KOPT-K1 (cell line): ENCODE measurements at regions not wholly inside any gene's neighbourhood (a gene's known extent, or its start where the extent isn't known, plus 50 kb on each side); places are given as distances from the start of the nearest gene placed in this dataset.
"Not testable (repeated sequence)": the region's sequence is repeated elsewhere in the genome, so short reads cannot be mapped to it uniquely, and the experiment has no call there.

Experiments
- H3K27ac ChIP-seq: fragments of 200-600 bp; sonication (generic); 2 replicates; pipeline ENCODE4 v1.5.1; 2016; ENCODE audit warnings: antibody characterized with exemption, mild to moderate bottlenecking, low read depth, low read length; ENCODE audit not compliant: poor library complexity, severe bottlenecking
- H3K36me3 ChIP-seq: fragments of 200-600 bp; sonication (generic); 2 replicates; pipeline ENCODE4 v1.5.1; 2017; ENCODE audit warnings: antibody characterized with exemption, mild to moderate bottlenecking, low read length, moderate library complexity; ENCODE audit not compliant: insufficient read depth
- H3K9me3 ChIP-seq: fragments of 200-600 bp; sonication (generic); 2 replicates; pipeline ENCODE4 v1.5.1; 2017; ENCODE audit warnings: antibody characterized with exemption, low read length, mild to moderate bottlenecking; ENCODE audit not compliant: insufficient read depth, poor library complexity, severe bottlenecking

GRCh38 chr14:22265319-22266141 is 323.5 kb downstream of the DAD1 start:
- Histone ChIP-seq H3K9me3 (no peaks in the 10 kb centered on the region), H3K36me3 (no peaks in the 10 kb centered on the region), H3K27ac (no peak overlapping the region)

GRCh38 chr14:22264759-22265158 is 324.3 kb downstream of the DAD1 start:
- Histone ChIP-seq H3K36me3 (no peaks in the 10 kb centered on the region), H3K9me3 (no peaks in the 10 kb centered on the region), H3K27ac (no peak overlapping the region)

GRCh38 chr14:22263961-22264360 is 325.1 kb downstream of the DAD1 start:
- Histone ChIP-seq H3K36me3 (no peaks in the 10 kb centered on the region), H3K27ac (no peak overlapping the region), H3K9me3 (no peaks in the 10 kb centered on the region)

- Histone ChIP-seq H3K27ac (no peak overlapping the region), H3K9me3 (no peaks in the 10 kb centered on the region), H3K36me3 (no peaks in the 10 kb centered on the region)
These were observed 326.1 kb downstream of the DAD1 start for GRCh38 chr14:22262881-22263280.

- Histone ChIP-seq H3K27ac (no peak overlapping the region), H3K9me3 (no peaks in the 10 kb centered on the region), H3K36me3 (no peaks in the 10 kb centered on the region)
These were observed 333.7 kb downstream of the DAD1 start for GRCh38 chr14:22255017-22255950.

GRCh38 chr14:22252686-22253085 is 336.3 kb downstream of the DAD1 start:
- Histone ChIP-seq H3K36me3 (no peaks in the 10 kb centered on the region), H3K9me3 (no peaks in the 10 kb centered on the region), H3K27ac (no peak overlapping the region)

- Histone ChIP-seq H3K36me3 (no peaks in the 10 kb centered on the region), H3K27ac (no peak overlapping the region), H3K9me3 (no peaks in the 10 kb centered on the region)
These were observed 337.9 kb downstream of the DAD1 start for GRCh38 chr14:22251090-22251489.

GRCh38 chr14:22249770-22250169 is 339.3 kb downstream of the DAD1 start:
- Histone ChIP-seq H3K27ac (no peak overlapping the region), H3K9me3 (no peaks in the 10 kb centered on the region), H3K36me3 (no peaks in the 10 kb centered on the region)

GRCh38 chr14:22243971-22244581 is 344.9 kb downstream of the DAD1 start:
- H3K27ac ChIP-seq, result no peak overlapping the region
- H3K36me3 ChIP-seq, result no peaks in the 10 kb centered on the region
- no peaks in the 10 kb centered on the region for H3K9me3 ChIP-seq

- not testable (repeated sequence) for H3K9me3 ChIP-seq, H3K36me3 ChIP-seq
These were observed 350.7 kb downstream of the DAD1 start for GRCh38 chr14:22238320-22238719.

GRCh38 chr14:22233377-22233776 is 355.6 kb downstream of the DAD1 start:
- no peaks in the 10 kb centered on the region for H3K36me3 ChIP-seq

More at GRCh38 chr14:22238320-22238719, 350.7 kb downstream of the DAD1 start:
- not testable (repeated sequence) for H3K27ac ChIP-seq

GRCh38 chr14:22232933-22233332 is 356.1 kb downstream of the DAD1 start:
- Histone ChIP-seq H3K36me3 (no peaks in the 10 kb centered on the region), H3K9me3 (peaks cover 16% of the 10 kb centered on the region), H3K27ac (no peak overlapping the region)

More at GRCh38 chr14:22233377-22233776, 355.6 kb downstream of the DAD1 start:
- no peak overlapping the region for H3K27ac ChIP-seq
- peaks cover 16% of the 10 kb centered on the region for H3K9me3 ChIP-seq

- Histone ChIP-seq H3K9me3 (peaks cover 16% of the 10 kb centered on the region), H3K36me3 (no peaks in the 10 kb centered on the region), H3K27ac (peak overlapping the region; percentile 59)
These were observed 356.5 kb downstream of the DAD1 start for GRCh38 chr14:22232486-22232885.

GRCh38 chr14:22231018-22231417 is 358.0 kb downstream of the DAD1 start:
- Histone ChIP-seq H3K27ac (peak overlapping the region; percentile 59), H3K36me3 (no peaks in the 10 kb centered on the region), H3K9me3 (peaks cover 16% of the 10 kb centered on the region)

GRCh38 chr14:22230517-22230916 is 358.5 kb downstream of the DAD1 start:
- no peaks in the 10 kb centered on the region for H3K36me3 ChIP-seq
- peaks cover 16% of the 10 kb centered on the region for H3K9me3 ChIP-seq
- H3K27ac ChIP-seq, result peak overlapping the region; percentile 59
